DMS 273 (cell line): ENCODE measurements at regions not wholly inside any gene's neighbourhood (a gene's known extent, or its start where the extent isn't known, plus 50 kb on each side); places are given as distances from the start of the nearest gene placed in this dataset.
"Not testable (repeated sequence)": the region's sequence is repeated elsewhere in the genome, so short reads cannot be mapped to it uniquely, and the experiment has no call there.

Experiments
- DNase-seq: peaks from one replicate; lab custom pipeline; 2025; ENCODE audit not compliant: unreplicated experiment; lab: John Stamatoyannopoulos, UW

DNA sequence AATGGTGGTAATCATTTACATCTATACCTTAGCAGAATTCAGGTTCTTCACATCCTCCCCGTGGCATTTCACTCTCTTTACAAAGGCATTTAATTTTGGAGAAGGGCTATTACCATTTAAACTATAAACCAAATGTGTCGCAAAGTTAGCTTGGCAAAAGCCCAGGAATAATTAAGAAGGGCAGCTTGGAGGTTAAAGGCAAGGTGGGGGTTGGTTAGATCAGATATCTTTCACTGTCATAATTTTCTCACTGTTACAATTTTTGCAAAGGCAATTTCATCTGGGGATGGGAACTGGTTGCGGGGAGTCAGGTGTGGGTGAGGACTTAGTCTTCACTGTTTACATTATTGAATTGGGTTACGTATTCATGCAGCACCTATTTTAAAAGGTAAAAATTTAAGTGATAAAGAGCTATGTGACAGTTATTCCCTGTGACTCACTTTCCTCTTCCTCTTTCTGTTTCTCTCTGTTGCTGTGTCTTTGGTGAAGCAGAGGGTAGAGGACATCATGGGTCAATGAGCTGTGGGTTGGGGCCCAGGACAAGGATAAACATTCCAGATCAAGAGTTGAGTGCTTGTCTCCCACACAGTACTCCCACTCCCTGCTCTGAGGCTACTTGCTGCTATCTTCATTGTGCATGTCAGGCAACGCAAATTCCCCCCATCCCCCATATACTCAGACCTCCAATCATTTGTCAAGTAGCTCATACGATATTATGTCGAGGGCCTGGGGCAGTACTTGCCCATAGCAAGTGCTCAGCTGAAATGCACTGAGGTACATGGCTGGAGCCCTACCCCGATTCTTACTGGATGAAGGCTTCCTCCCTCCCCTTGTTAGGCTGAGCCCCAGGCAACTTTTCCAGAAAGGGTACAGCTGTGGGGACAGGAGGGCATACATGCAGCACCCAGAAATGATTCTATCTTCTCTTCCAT lies 223.1 kb upstream of the MYLIP start:
- DNase-seq = peak; percentile 43

DNA sequence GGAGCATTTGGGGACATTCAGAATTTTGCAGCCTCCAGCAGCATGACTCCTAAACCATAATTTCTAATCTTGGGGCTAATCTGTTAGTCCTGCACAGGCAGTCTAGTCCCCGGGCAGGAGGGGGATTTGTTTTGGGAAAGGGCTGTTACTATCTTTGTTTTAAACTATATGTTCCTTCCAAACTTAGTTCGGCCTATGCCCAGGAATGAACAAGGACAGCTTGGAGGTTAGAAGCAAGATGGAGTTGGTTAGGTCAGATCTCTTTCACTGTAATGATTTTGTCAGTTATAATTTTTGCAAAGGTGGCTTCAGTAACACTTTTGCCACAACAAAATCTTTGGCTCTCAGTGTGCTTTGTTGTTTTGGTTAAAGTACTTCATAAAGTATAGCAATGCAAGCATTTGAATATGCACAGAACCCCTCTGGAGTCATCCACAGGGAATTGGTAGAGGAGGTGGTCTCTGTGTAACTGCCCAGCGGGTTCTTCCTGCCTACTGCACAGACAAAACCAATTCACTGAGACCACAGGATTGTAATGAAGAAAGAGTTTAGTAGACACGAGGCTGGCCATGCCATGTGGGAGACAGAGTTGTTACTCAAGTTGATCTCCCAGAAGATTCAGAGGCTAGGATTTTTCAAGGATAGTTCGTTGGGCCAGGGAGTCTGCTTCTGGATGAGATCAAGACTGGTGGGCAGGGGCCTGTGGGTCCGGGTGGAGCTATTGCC lies 224.1 kb upstream of the MYLIP start:
- no peak for DNase-seq

DNA sequence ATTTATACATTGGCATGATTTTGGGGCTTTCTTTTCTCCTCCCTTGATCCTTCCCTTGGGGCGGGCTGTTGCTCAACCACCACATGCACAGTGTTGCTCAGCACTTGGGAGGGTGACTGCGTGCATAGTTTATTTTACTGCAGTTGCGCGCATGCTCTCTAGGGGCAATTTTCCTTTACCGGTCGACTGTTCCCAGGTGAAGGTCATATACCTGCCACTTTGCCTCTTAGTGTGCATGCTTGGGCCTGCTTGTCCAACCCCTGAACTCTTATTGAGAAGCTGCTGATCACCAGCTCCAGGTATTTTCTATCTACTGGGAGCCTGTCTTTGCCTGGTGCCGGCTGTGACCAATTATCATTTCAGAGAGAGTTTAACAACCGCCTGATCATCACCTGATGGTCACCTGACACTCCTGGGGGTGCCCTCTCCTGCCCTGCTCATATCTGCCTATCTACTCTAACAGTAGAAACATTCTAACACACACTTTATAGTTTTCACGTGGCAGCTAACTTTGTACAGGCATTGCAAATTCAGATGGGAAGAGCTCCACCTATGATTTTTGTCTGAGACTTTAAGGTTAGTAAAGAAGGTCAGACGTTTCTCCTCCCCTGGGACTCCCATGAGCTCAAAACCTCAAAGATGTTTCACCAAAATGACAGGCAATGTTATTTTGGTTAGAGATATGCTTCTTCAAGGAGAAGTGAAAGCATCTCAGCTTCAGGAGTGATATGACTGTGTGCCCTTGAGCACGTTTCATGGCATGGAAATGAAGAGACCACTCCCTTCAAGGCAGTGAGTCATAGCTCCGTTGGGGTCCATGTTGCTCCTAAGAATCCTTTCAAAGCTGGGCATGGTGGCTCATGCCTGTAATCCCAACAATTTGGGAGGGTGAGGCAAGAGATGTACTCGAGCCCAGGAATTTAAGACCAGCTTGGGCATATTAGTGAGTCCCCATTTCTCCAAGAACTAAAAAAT lies 227.5 kb upstream of the MYLIP start:
- DNase-seq = no peak

DNA sequence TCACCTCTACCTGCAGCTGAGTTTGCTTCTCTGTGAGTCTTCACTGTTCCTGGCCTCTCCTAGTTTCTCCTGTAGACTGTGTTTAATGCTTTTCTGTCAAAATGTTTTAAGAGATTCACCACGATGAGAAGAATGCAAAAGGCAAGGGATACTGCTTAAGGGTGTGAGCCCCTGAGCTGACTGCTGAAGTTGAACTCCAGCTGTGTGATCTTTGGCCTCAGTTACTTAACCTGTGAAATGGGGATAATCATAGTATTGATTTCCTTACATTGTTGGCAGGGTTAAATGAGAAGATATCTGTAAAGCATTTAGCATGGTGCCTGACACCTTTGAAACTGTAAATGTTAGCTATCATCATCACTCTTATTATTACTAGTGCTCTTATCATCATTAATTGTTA lies 230.2 kb upstream of the MYLIP start:
- DNase-seq = no peak

DNA sequence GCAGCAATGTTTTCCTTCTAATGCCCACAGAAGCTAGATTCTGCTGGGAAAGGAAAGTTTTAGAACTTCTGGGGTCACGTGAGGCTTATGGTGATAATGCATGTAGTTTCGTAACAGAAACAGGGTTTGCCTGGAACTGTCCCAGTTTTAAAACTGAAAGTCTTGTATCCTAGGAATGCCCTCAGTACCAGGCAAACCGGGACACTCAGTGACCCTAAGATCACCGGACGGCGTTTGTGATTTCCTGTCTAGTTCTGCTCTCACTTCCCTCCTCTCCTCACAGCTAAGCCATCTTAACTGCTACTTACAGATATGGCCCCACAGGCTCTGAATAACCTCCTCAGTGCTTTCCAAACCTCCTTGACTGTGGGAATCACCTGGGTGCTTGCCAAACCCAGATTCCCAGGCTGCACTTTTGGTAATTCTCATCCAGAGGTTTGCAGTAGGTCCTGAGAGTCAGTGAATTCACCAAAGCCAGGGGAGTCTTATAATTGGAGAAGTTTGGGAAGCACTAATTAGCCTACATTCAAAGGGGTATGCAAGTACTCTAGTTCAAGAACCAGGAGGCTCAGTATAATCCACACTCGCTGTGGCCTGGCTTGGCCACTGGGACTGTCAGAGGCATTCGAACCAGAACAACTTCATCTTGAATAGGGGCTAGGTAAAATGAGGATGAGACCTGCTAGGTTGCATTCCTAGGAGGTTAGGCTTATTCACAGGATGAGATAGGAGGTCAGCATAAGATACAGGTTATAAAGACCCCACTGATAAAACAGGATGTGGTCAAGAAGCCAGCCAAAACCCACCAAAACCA lies 231.6 kb upstream of the MYLIP start:
- no peak for DNase-seq

DNA sequence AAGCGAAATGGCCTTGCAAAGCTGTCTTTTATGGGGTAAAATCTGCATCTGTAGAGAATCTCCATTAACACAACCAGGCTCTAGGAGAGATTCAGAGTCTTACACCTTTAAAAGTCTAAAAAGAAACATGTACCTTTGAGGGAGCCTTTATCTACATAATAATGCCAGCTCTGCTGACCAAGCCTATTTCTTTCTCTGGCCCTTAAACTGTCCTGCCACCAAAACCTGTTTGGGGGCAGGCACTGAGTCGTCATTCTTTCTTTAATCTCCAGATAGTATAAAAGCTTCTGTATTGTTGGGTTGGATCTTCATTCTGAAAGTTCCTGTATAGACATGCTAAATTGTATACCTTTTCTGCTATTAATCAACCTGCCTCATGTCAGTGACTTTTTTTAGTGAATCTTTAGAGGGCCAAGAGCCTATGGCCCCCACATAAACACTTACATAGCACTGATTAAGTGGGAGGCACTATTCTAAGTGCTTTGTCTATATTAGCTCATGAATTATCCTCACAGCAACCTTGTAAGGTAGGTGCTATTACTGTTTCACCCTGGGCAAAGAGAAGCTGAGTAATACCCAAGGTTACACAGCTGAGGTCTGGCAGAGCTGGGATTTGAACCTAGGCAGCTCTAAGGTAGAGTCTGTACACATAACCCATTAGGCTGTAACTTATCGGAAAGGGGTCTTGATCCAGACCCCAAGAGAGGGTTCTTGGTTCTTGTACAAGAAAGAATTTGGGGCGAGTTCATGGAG lies 232.3 kb upstream of the DTNBP1 start:
- no peak for DNase-seq

DNA sequence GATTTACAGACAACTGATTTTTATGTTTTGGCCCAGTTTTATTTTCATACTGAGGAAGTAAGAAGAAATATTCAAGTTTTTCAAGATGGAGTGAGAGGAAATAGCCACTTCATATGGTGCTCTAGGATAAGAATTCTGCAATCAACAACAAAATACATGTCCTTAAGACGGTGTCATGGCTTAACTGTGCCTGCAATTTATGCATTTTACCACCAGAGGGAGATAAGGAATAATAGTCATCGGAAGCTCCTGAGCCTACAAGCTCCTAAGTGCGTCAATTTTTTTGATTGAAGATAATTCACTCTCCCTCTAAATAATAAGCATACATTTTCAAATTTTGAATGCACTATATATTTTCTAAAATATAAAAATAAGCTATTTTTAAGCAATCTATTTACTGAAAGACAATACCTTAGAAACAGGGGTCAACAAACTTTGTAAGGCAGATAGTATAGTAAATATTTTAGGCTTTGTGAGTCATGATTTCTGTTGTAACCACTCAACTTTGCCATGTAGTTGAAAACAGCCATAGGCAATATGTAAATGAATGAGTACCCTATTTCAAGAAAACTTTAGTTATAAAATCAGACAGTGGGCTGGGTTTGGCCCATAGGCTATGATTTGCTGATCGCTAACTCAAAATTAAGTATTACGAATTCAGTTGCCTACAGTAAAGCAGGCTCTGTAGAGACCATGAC lies 230.9 kb upstream of the DTNBP1 start:
- peak; percentile 80 for DNase-seq

DNA sequence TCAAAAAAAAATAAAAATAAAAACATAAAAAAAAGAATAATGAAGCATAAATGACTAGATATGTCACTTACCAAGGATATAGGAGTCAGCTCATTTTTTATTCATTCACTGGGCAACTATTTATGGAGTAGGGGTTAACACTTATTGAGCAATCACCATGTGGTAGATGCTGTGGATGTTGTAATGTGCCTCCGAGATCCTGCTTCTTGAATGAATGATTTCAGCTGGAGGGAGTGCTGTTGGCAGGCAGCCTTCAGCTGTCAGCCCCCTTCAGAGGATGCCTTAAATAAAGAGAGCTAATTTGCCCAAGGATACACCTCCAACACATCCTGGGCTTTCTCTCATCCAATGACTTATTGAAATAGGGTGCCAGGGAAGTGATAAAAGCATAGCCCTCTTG lies 229.5 kb upstream of the DTNBP1 start:
- DNase-seq = no peak

DNA sequence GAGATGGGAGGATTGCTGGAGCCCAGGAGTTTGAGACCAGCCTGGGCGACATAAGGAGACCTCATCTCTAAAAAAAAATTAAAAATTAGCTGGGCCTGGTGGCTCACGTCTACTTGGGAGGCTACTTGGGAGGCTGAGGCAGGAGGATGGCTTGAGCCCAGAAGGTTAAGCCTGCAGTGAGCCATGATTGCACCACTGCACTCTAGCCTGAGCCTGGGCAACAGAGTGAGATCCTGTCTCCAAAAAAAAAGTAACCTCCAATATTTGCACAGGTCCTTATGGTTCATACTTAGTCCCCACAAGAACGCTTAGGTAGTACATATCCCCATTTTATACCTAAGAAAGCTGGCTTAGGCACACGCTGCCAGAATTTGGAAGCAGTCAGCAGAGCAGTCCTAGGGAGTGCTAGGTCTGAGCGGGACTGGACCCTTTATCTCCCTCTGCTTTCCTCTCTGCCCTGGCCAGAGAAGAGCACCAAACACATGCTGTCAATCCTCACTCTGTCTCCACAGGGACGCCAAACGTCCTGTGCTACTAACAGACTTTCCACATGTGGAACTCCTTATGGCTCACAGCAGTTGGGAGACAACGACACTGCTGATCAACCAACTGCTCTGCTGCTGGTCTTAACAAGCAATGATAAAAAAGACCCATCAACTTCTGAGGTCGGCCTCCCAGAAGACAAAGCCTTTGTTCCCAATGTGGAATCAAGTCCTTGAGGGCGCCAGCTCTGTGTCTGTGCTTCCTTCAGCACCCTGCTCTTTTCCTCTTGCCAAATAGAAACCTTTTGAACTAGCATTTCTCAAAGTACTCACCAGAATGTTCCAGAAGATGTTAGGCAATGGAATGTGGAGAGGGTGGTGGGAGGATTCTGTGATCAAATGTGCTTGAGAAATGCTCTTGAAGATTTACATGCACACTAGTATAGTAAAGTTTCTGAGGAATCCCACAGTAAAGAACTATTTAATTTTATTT lies 226.3 kb upstream of the DTNBP1 start:
- DNase-seq = no peak

DNA sequence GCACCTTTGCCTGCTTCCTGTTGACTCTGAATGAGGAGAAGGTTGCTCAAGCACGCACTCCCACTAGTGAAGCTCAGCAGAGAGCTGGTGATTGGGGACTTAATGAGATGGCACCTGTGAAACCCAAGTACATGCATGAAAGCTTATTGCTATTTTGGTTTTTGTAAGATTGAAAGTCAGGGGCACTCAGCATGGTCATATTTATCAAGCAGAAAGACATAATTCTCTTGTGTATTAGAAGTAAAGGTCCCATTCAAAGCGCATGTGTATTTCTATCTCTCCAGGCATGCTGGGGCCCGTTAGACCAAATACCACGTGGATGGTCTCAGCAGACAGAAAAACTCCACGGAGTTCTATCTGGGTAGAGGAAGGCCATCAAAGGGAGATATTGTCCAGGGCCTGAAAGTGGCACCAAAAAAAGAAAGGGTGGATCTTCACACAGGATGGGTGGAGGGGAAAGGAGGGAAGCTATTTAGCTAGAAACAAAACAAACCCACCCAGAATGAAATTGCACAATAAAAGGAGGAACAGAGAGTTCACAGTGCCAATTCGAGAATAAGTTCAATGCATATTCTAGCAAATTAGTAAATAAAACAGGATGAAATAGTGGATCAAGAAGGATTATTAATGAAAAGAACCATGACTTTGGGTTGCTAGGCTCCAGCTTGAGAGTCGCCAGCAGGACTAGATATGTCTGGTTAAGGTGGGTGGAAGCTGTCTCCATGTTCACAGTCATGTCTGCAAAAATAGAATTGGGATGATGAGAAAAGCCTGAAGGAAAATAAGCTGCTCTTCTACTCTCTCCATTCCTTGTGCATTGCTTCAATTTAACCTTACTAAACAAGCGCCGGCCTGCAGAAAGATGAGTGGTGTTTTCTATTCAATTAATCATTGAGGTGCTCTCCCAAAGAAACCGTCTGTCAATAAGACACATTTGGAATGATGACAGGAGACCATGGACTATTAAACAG lies 224.9 kb upstream of the DTNBP1 start:
- DNase-seq = no peak

DNA sequence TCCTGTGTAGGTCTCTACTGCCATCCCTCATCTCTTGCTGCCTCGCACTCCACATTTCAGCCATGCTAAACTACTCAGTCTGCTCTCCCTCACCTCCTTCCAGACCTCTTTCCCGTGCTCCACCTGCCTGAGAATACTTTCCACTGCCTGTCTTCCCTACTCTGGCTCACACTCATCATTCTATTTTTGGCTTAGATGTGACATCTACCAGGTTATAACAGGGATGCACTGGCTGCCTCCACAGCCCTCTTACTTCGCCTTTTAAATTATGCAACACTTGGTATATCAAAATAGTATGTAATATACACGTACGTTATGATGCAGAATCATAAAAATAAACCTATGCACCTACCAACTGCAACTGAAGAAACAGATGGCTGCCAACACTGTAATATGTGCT lies 222.8 kb upstream of the DTNBP1 start:
- no peak for DNase-seq

DNA sequence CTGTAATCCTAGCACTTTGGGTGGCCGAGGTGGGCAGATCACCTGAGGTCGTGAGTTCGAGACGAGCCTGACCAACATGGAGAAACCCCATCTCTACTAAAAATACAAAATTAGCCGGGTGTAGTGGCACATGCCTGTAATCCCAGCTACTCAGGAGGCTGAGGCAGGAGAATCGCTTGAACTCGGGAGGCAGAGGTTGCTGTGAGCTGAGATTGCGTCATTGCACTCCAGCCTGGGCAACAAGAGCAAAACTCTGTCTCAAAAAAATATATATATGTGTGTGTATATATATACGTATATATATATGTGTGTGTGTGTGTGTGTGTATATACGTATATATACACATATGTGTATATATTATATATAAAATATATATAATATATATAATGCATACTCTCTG lies 220.8 kb upstream of the DTNBP1 start:
- DNase-seq = not testable (repeated sequence)

DNA sequence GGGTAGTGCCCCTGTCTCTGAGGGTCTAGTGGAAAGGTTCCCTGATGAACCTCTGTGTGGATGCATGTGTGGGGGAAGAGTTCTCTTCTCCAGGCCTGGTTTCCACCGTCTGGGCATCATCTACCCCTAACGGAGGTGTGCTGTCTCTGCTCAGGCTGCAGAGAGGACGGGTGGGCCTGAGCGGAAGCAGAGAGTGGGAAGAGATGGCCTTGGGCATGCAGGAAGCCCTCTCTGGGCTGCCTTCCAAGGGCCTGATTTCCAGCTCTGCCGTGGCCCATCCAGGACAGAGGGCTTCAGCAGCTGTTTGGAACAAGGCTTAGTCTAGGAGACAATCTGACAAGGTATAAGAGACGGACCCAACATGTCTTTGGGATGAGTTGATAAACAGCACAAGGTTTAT lies 220.1 kb upstream of the DTNBP1 start:
- DNase-seq = no peak

DNA sequence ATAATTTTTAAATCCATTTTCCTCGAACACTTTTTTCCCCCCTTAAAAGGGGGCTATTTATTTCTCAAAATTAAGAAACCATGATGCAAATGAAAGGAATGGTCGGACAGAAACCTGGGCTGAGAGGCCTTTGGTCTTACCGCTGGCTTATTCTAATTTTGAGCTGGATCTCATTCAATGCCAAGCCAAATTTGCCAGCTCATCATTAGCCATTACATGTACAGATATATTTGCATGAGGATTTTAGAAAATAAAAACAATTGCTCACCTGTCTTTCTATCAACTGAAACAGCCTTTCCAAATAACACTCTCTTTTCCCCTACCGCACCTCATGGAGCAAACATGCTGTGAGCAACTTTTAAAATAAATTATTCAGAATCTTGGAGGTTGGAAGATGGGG lies 219.5 kb upstream of the DTNBP1 start:
- no peak for DNase-seq

DNA sequence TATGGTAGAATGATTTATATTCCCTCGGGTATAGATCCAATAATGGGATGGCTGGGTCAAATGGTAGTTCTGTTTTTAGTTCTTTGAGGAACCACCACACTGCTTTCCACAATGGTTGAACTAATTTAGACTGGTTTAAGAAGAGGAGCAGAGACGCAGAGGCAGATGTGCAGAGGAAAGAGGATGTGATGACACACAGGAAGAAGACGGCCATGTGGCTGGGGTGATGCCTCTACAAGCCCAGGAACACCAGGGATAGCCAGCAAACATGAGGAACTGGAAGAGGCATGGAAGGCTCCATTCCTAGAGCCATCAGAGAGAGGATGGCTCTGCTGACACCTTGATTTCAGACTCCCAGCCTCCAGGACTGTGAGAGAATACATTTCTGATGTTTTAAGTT lies 218.3 kb upstream of the DTNBP1 start:
- no peak for DNase-seq

DNA sequence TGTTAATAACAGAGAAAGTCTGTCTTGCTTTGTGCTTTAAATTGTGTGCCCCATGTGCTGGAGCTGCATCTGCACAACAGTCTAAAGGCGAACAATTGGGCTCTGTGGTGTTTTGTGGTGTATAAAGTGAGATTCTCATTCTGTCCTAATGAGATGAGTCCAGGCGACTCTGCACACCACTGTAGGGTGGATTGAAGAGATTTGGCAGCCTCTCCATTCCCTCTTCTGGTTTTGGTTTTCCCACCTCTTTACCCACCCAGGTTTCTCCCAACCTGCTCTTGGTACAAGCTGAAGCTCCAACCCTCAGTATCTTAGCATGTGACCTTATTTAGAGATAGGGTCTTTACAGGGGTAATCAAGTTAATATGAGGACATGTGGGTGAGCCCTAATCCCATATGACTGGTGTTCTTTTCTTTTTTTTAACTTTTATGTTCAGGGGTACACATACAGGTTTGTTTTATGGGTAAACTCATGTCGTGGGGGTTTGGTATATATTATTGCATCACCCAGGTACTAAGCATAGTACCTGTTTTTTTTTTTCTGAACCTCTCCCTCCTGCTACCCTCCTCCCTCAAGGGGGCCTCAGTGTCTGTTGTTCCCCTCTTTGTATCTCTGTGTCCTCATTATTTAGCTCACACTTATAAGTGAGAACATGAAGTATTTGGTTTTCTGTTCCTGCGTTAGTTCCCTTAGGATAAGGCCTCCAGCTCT lies 217.6 kb upstream of the DTNBP1 start:
- no peak for DNase-seq
